SJSA1 (cell line): ENCODE measurements at regions not wholly inside any gene's neighbourhood (a gene's known extent, or its start where the extent isn't known, plus 50 kb on each side); places are given as distances from the start of the nearest gene placed in this dataset.

Source experiments
- DNase-seq, 2 experiments: peaks; one replicate each; pipeline ENCODE4 v3.0.0-alpha.2; 2015 to 2020; ENCODE audit warnings: low spot score in 2 of 2, low read depth in 1 of 2
- H3K27ac ChIP-seq: fragments of 250-450 bp; sonication (Bioruptor Pico); 2 replicates; pipeline ENCODE4 v1.5.1; 2020; ENCODE audit warnings: mild to moderate bottlenecking, moderate library complexity
- H3K27me3 ChIP-seq: fragments of 250-450 bp; sonication (Bioruptor Pico); replicated peaks from 2 replicates; pipeline ENCODE4 v1.5.1; 2020; ENCODE audit warnings: mild to moderate bottlenecking, moderate library complexity
- H3K36me3 ChIP-seq: fragments of 250-450 bp; sonication (Bioruptor Pico); 2 replicates; pipeline ENCODE4 v1.5.1; 2020; ENCODE audit warnings: mild to moderate bottlenecking
- H3K4me1 ChIP-seq: fragments of 250-450 bp; sonication (Bioruptor Pico); replicated peaks from 2 replicates; pipeline ENCODE4 v1.6.1; 2021; ENCODE audit warnings: mild to moderate bottlenecking
- H3K4me3 ChIP-seq: fragments of 250-450 bp; sonication (Bioruptor Pico); 2 replicates; pipeline ENCODE4 v1.5.1; 2020; ENCODE audit warnings: mild to moderate bottlenecking
- H3K9me3 ChIP-seq: fragments of 250-450 bp; sonication (Bioruptor Pico); replicated peaks from 2 replicates; pipeline ENCODE4 v1.5.1; 2020; ENCODE audit warnings: mild to moderate bottlenecking

GRCh38 chr1:79683420-79683819 is 676.9 kb upstream of the ADGRL4 start:
- Histone ChIP-seq H3K27ac (no peak overlapping the region), H3K36me3 (no peaks in the 10 kb centered on the region), H3K4me3 (no peak overlapping the region), H3K27me3 (no peaks in the 10 kb centered on the region), H3K4me1 (no peaks in the 10 kb centered on the region), H3K9me3 (0 out of 2 replicates have a peak, but pooled peaks cover 4% of the 10 kb centered on the region)
- no peak for DNase-seq

- peaks cover 4% of the 10 kb centered on the region; the same call in 1 of the 2 replicates for H3K9me3 ChIP-seq
- no peak overlapping the region for H3K4me3 ChIP-seq
- H3K27me3 ChIP-seq = no peaks in the 10 kb centered on the region
- no peaks in the 10 kb centered on the region for H3K36me3 ChIP-seq
- no peak overlapping the region for H3K27ac ChIP-seq
- no peaks in the 10 kb centered on the region for H3K4me1 ChIP-seq
- DNase-seq = no peak
These were observed 675.9 kb upstream of the ADGRL4 start for GRCh38 chr1:79682478-79682877.

DNA sequence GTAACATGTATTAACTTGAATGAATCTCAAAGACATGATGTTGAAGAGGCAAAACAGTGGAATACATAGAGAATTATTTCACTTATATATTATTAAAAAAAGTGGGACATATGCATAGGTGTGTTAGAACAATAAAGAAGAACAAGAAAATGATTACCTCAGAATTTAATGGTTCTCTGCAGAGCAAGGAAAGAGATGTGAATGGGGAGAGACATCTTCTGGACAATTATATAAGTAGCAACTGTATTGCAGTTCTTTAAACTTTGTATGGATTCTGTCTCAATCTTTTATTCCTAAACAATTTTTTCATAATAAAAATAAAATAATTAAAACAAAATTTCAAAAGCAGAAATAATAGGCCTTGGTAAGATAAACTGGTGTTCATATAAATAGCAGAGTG is 674.9 kb upstream of the ADGRL4 start:
- no peak for DNase-seq
- no peaks in the 10 kb centered on the region for H3K27me3 ChIP-seq
- peaks cover 4% of the 10 kb centered on the region; the same call in 1 of the 2 replicates for H3K9me3 ChIP-seq
- H3K27ac ChIP-seq = no peak overlapping the region
- H3K36me3 ChIP-seq = no peaks in the 10 kb centered on the region
- H3K4me3 ChIP-seq = no peak overlapping the region
- no peaks in the 10 kb centered on the region for H3K4me1 ChIP-seq

DNA sequence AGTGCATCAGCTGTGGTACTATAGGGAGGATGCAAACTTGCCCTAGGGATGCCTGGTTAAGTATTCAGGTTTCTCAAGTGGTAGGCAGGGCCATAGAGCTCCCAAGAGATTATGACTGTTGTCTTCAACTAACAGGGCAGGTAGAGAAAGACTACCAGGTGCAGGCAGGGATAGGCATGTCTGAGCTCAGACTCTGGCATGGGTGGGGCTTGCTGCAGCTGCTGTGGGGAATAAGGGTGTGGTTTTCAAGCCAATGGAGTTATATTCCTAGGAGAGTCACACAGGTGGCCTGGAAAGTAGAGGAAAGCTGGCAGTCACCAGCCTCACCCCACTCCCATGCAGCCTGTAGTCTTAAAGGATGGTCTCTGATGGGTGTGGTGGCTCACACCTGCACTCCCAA is 673.4 kb upstream of the ADGRL4 start:
- Histone ChIP-seq H3K27ac (no peak overlapping the region), H3K27me3 (no peaks in the 10 kb centered on the region), H3K4me3 (no peak overlapping the region), H3K4me1 (no peaks in the 10 kb centered on the region), H3K36me3 (no peaks in the 10 kb centered on the region), H3K9me3 (peaks cover 4% of the 10 kb centered on the region; the same call in 1 of the 2 replicates)
- no peak for DNase-seq

DNA sequence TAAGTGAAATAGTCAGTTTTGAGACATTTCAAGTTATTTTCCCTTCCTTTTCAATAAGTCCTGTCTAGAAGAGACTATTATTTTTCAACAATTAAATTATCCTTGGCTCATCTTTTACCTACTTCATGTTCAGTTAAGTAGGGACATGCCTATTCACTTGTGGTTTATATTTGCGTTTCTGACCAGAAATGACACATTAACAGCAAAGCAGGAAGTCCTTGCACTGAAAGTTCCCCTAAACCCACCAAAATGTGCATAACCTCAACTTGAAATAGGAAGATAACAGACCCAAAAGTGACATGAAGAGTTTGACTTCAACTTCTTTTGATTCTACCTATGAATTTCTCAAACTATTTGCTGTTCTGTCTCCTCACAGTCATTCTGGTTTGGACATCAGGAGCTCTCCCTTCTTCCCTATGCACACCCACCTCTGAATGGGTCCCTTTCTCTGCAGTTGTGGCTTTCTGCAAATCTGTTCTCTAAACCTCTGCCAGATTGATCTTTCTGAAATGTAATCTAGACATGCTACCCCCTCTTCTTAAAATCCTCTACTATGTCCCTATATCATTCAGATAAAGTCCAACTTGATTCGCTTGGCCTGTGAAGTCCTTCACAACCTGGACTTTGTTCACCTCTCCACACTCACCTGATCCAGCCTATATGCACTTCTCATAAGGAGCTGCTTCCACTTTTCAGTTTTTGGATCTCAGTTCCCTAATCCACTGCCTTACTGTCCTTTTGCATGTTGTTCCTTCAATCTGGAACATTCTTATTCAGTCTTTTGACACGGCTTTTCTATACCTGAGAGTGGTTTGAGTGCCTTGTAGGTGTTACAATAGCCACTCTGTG is 661.5 kb upstream of the ADGRL4 start:
- H3K4me3 ChIP-seq = no peak overlapping the region
- no peaks in the 10 kb centered on the region for H3K9me3 ChIP-seq

GRCh38 chr1:79667166-79667565 is 660.6 kb upstream of the ADGRL4 start:
- Histone ChIP-seq H3K27me3 (no peaks in the 10 kb centered on the region), H3K36me3 (no peaks in the 10 kb centered on the region), H3K4me1 (no peaks in the 10 kb centered on the region), H3K9me3 (no peaks in the 10 kb centered on the region), H3K27ac (no peak overlapping the region), H3K4me3 (no peak overlapping the region)
- DNase-seq = no peak

More for the DNA sequence above, 661.5 kb upstream of the ADGRL4 start:
- Histone ChIP-seq H3K4me1 (no peaks in the 10 kb centered on the region), H3K27me3 (no peaks in the 10 kb centered on the region), H3K36me3 (no peaks in the 10 kb centered on the region), H3K27ac (no peak overlapping the region)
- no peak for DNase-seq

- H3K27ac ChIP-seq = no peak overlapping the region
- no peaks in the 10 kb centered on the region for H3K4me1 ChIP-seq
- H3K9me3 ChIP-seq = no peaks in the 10 kb centered on the region
- DNase-seq = no peak
- H3K4me3 ChIP-seq = no peak overlapping the region
- no peaks in the 10 kb centered on the region for H3K36me3 ChIP-seq
- no peaks in the 10 kb centered on the region for H3K27me3 ChIP-seq
These were observed 657.4 kb upstream of the ADGRL4 start for GRCh38 chr1:79663916-79664315.

DNA sequence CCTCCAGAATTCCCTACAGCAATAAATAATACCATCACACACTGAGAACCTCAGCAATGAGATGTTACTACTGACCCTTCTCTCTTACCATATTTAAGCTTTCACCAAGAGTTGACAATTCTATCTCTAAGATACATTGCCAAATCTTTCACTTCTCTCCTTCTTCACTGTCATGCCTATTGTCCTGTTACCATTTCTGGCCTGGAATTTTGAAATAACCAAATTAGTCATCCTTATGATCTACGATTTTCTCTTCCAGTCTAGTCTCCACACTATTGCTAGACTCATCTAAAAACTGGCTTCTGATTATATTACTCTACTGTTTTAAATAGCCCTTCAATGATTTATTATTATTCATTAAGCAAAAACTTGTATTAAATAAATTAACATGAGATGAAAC is 656.1 kb upstream of the ADGRL4 start:
- Histone ChIP-seq H3K36me3 (no peaks in the 10 kb centered on the region), H3K4me3 (no peak overlapping the region), H3K9me3 (no peaks in the 10 kb centered on the region), H3K27ac (no peak overlapping the region), H3K4me1 (no peaks in the 10 kb centered on the region), H3K27me3 (no peaks in the 10 kb centered on the region)
- DNase-seq = no peak

DNA sequence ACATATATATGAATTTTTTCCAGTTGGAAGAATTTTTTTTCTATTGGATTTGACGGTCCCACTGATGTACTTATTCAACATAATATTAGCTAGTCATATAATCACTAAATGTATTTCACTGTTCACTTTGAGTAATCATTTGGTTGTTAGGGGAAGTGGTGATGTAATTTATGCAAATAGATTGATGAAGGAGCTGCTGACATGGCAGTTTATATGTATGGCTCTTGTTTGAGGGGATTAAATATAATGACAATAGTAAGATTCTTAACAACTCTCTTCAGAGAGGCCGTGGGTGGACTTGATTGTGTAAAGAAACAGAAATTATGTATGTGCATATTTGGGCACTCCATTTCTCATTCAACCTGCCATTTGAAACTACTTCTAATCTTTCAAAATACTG is 653.6 kb upstream of the ADGRL4 start:
- Histone ChIP-seq H3K27me3 (no peaks in the 10 kb centered on the region), H3K9me3 (no peaks in the 10 kb centered on the region), H3K36me3 (no peaks in the 10 kb centered on the region), H3K4me3 (no peak overlapping the region), H3K27ac (no peak overlapping the region), H3K4me1 (no peaks in the 10 kb centered on the region)
- no peak for DNase-seq

- no peaks in the 10 kb centered on the region for H3K36me3 ChIP-seq
- H3K27ac ChIP-seq = no peak overlapping the region
- H3K4me1 ChIP-seq = no peaks in the 10 kb centered on the region
- H3K27me3 ChIP-seq = no peaks in the 10 kb centered on the region
- no peaks in the 10 kb centered on the region for H3K9me3 ChIP-seq
- H3K4me3 ChIP-seq = no peak overlapping the region
- DNase-seq = no peak
These were observed 651.6 kb upstream of the ADGRL4 start for GRCh38 chr1:79657951-79658658.

GRCh38 chr1:79655876-79656275 is 649.3 kb upstream of the ADGRL4 start:
- Histone ChIP-seq H3K27me3 (no peaks in the 10 kb centered on the region), H3K36me3 (no peaks in the 10 kb centered on the region), H3K4me1 (no peaks in the 10 kb centered on the region), H3K27ac (no peak overlapping the region), H3K9me3 (no peaks in the 10 kb centered on the region), H3K4me3 (no peak overlapping the region)
- no peak for DNase-seq

- Histone ChIP-seq H3K9me3 (no peaks in the 10 kb centered on the region), H3K27ac (no peak overlapping the region), H3K27me3 (no peaks in the 10 kb centered on the region), H3K4me3 (no peak overlapping the region), H3K36me3 (no peaks in the 10 kb centered on the region), H3K4me1 (no peaks in the 10 kb centered on the region)
- DNase-seq = no peak
These were observed 645.9 kb upstream of the ADGRL4 start for GRCh38 chr1:79652426-79652825.

GRCh38 chr1:79648126-79648525 is 641.6 kb upstream of the ADGRL4 start:
- Histone ChIP-seq H3K36me3 (no peaks in the 10 kb centered on the region), H3K27ac (no peak overlapping the region), H3K27me3 (no peaks in the 10 kb centered on the region), H3K4me1 (no peaks in the 10 kb centered on the region), H3K9me3 (no peaks in the 10 kb centered on the region), H3K4me3 (no peak overlapping the region)
- no peak for DNase-seq

GRCh38 chr1:79646880-79647279 is 640.4 kb upstream of the ADGRL4 start:
- Histone ChIP-seq H3K36me3 (no peaks in the 10 kb centered on the region), H3K9me3 (no peaks in the 10 kb centered on the region), H3K27ac (no peak overlapping the region), H3K4me3 (no peak overlapping the region), H3K27me3 (no peaks in the 10 kb centered on the region), H3K4me1 (no peaks in the 10 kb centered on the region)
- DNase-seq = no peak
